Suprapubic skin (tissue), 4 donors: ENCODE measurements at regions not wholly inside any gene's neighbourhood (a gene's known extent, or its start where the extent isn't known, plus 50 kb on each side); places are given as distances from the start of the nearest gene placed in this dataset.

Source experiments
- CTCF ChIP-seq, 2 donors: fragments of 200-600 bp in 1 of 2; fragments of 450-650 bp in 1 of 2; sonication (generic) in 1 of 2; IDR thresholded peaks; one replicate each; pipeline ENCODE4 v1.5.1; 2016 to 2019; ENCODE audit warnings: antibody characterized with exemption in 2 of 2, mild to moderate bottlenecking in 1 of 2, moderate library complexity in 1 of 2
- POLR2A ChIP-seq, 2 donors: fragments of 450-650 bp; IDR thresholded peaks; one replicate each; pipeline ENCODE4 v1.6.1; 2017; ENCODE audit warnings: antibody characterized with exemption in 2 of 2, mild to moderate bottlenecking in 2 of 2, moderate library complexity in 2 of 2
- POLR2AphosphoS5 ChIP-seq, 3 donors: sonication (generic); formaldehyde crosslinking; IDR thresholded peaks; one replicate each; pipeline ENCODE4 v1.6.1; 2017; ENCODE audit warnings: antibody characterized with exemption in 3 of 3

GRCh38 chr17:68662037-68662432 is 60.9 kb upstream of the FAM20A start:
- TF ChIP-seq CTCF (IDR thresholded peaks at IDR 0.05) (no peak), POLR2AphosphoS5 (IDR thresholded peaks at IDR 0.05) (no peak), POLR2A (IDR thresholded peaks at IDR 0.05) (no peak)
